HEK293T (cell line): ENCODE measurements at regions not wholly inside any gene's neighbourhood (a gene's known extent, or its start where the extent isn't known, plus 50 kb on each side); places are given as distances from the start of the nearest gene placed in this dataset.

Experiments used
- ARNT ChIP-seq: fragments of 450-650 bp; IDR thresholded peaks from 2 replicates; pipeline ENCODE4 v1.6.1; 2017; ENCODE audit warnings: mild to moderate bottlenecking
- BHLHE40 ChIP-seq: fragments of 450-650 bp; IDR thresholded peaks from 2 replicates; pipeline ENCODE4 v1.6.1; 2016; ENCODE audit warnings: mild to moderate bottlenecking, moderate library complexity, borderline replicate concordance
- CTBP1 ChIP-seq: fragments of 450-650 bp; IDR thresholded peaks from 2 replicates; pipeline ENCODE4 v1.6.1; 2016; ENCODE audit warnings: borderline replicate concordance
- ELF4 ChIP-seq: fragments of 450-650 bp; IDR thresholded peaks from 2 replicates; pipeline ENCODE4 v1.6.1; 2017; ENCODE audit warnings: antibody characterized with exemption
- FOXA1 ChIP-seq: fragments of 450-650 bp; IDR thresholded peaks from 2 replicates; pipeline ENCODE4 v1.6.1; 2016; ENCODE audit warnings: mild to moderate bottlenecking
- FOXK2 ChIP-seq: fragments of 450-650 bp; IDR thresholded peaks from 2 replicates; pipeline ENCODE4 v1.6.1; 2016; ENCODE audit warnings: mild to moderate bottlenecking
- FOXM1 ChIP-seq: fragments of 450-650 bp; IDR thresholded peaks from 2 replicates; pipeline ENCODE4 v1.6.1; 2017; ENCODE audit warnings: mild to moderate bottlenecking, borderline replicate concordance
- L3MBTL2 ChIP-seq: fragments of 450-650 bp; conservative IDR thresholded peaks from 2 replicates; pipeline ENCODE4 v1.6.1; 2016; ENCODE audit warnings: mild to moderate bottlenecking
- LEF1 ChIP-seq: fragments of 450-650 bp; IDR thresholded peaks from 2 replicates; pipeline ENCODE4 v1.6.1; 2017; ENCODE audit warnings: mild to moderate bottlenecking, borderline replicate concordance
- PKNOX1 ChIP-seq: fragments of 450-650 bp; IDR thresholded peaks from 2 replicates; pipeline ENCODE4 v1.6.1; 2016
- SP1 ChIP-seq: fragments of 450-650 bp; IDR thresholded peaks from 2 replicates; pipeline ENCODE4 v1.6.1; 2017
- SUZ12 ChIP-seq: fragments of 450-650 bp; IDR thresholded peaks from 2 replicates; pipeline ENCODE4 v1.6.1; 2016; ENCODE audit warnings: mild to moderate bottlenecking
- TARDBP ChIP-seq: fragments of 450-650 bp; IDR thresholded peaks from 2 replicates; pipeline ENCODE4 v1.6.1; 2016
- ZNF384 ChIP-seq: fragments of 450-650 bp; IDR thresholded peaks from 2 replicates; pipeline ENCODE4 v1.6.1; 2016

- TF ChIP-seq FOXA1 (no peak), ARNT (no peak), SUZ12 (no peak), ELF4 (no peak), TARDBP (no peak), SP1 (no peak), FOXM1 (no peak), BHLHE40 (no peak), FOXK2 (no peak), PKNOX1 (no peak), L3MBTL2 (no peak), CTBP1 (no peak), ZNF384 (peak; percentile 9; the same call in 1 of the 2 replicates), LEF1 (no peak)
Observed at GRCh38 chr3:73141525-73141924, 80.1 kb downstream of the EBLN2 start.
